ENCODE measurements at regions not wholly inside any gene's neighbourhood (a gene's known extent, or its start where the extent isn't known, plus 50 kb on each side); places are given as distances from the start of the nearest gene placed in this dataset.

GRCh38 chr1:101299141-101299540, 62.3 kb downstream of the S1PR1 start:
- Histone ChIP-seq H3K36me3 (no peaks in the 10 kb centered on the region), H3K27me3 (ENCODE audit: insufficient read depth, low read depth, severe bottlenecking) (peaks cover 50% of the 10 kb centered on the region), H3K27ac (no peak overlapping the region), H3K9me3 (ENCODE audit: severe bottlenecking) (no peaks in the 10 kb centered on the region), H3K4me3 (ENCODE audit: low read depth, low read length) (no peak overlapping the region)
- DNase-seq: no peak
- no peak for TF ChIP-seq CTCF (IDR thresholded peaks at IDR 0.05; ENCODE audit: low read depth, low read length)

- Histone ChIP-seq H3K9me3 (ENCODE audit: severe bottlenecking) (no peaks in the 10 kb centered on the region), H3K27ac (no peak overlapping the region), H3K4me3 (ENCODE audit: low read depth, low read length) (no peak overlapping the region), H3K27me3 (ENCODE audit: insufficient read depth, low read depth, severe bottlenecking) (peaks cover 50% of the 10 kb centered on the region), H3K36me3 (no peaks in the 10 kb centered on the region)
- no peak for TF ChIP-seq CTCF (IDR thresholded peaks at IDR 0.05; ENCODE audit: low read depth, low read length)
- DNase-seq: no peak
Observed at GRCh38 chr1:101299710-101300109, 62.9 kb downstream of the S1PR1 start.

- H3K27me3 ChIP-seq (ENCODE audit: insufficient read depth, low read depth, severe bottlenecking): peaks cover 51% of the 10 kb centered on the region
- DNase-seq: no peak
- TF ChIP-seq CTCF (IDR thresholded peaks at IDR 0.05; ENCODE audit: low read depth, low read length): no peak
Observed at GRCh38 chr1:101300916-101301315, 64.1 kb downstream of the S1PR1 start.

GRCh38 chr1:101301446-101302057, 64.7 kb downstream of the S1PR1 start:
- Histone ChIP-seq H3K27ac (no peak overlapping the region), H3K9me3 (ENCODE audit: severe bottlenecking) (no peaks in the 10 kb centered on the region), H3K4me3 (ENCODE audit: low read depth, low read length) (no peak overlapping the region), H3K36me3 (no peaks in the 10 kb centered on the region), H3K27me3 (ENCODE audit: insufficient read depth, low read depth, severe bottlenecking) (peaks cover 51% of the 10 kb centered on the region)
- DNase-seq: no peak
- no peak for TF ChIP-seq CTCF (IDR thresholded peaks at IDR 0.05; ENCODE audit: low read depth, low read length)

More at GRCh38 chr1:101300916-101301315, 64.1 kb downstream of the S1PR1 start:
- Histone ChIP-seq H3K36me3 (no peaks in the 10 kb centered on the region), H3K9me3 (ENCODE audit: severe bottlenecking) (no peaks in the 10 kb centered on the region), H3K4me3 (ENCODE audit: low read depth, low read length) (no peak overlapping the region), H3K27ac (no peak overlapping the region)

- no peaks in the 10 kb centered on the region for H3K36me3 ChIP-seq
- no peak for TF ChIP-seq CTCF (IDR thresholded peaks at IDR 0.05; ENCODE audit: low read depth, low read length)
Observed at GRCh38 chr1:101302831-101303511, 66.2 kb downstream of the S1PR1 start.

More at GRCh38 chr1:101302831-101303511, 66.2 kb downstream of the S1PR1 start:
- no peak for DNase-seq
- H3K27ac ChIP-seq: no peak overlapping the region
- H3K27me3 ChIP-seq (ENCODE audit: insufficient read depth, low read depth, severe bottlenecking): peaks cover 64% of the 10 kb centered on the region
- no peaks in the 10 kb centered on the region for H3K9me3 ChIP-seq (ENCODE audit: severe bottlenecking)
- no peak overlapping the region for H3K4me3 ChIP-seq (ENCODE audit: low read depth, low read length)
